ENCODE measurements at regions not wholly inside any gene's neighbourhood (a gene's known extent, or its start where the extent isn't known, plus 50 kb on each side); places are given as distances from the start of the nearest gene placed in this dataset.

DNA sequence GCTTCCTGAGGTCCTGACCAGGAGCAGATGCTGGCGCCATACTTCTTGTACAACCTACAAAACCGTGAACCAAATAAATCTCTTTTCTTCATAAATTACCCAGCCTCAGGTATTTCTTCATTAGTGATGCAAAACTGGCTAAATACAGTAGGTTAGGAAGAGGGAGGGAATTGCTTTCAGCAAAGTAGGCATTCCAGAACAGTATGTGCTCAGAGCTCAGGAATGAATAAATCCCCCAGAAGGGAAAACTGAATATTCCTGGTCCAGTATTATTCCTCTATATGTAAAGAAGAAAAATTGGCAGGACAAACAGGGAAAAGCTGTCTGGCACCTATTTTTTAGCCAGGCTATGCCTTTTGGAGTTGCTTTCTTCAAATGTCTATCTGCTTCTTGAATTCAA is 577.1 kb downstream of the PSAT1 start:
- H3K4me3 ChIP-seq (ENCODE audit: low read depth, low read length) = no peak overlapping the region
- no peak for DNase-seq (ENCODE audit: low read depth)
- TF ChIP-seq, protein P1, sequence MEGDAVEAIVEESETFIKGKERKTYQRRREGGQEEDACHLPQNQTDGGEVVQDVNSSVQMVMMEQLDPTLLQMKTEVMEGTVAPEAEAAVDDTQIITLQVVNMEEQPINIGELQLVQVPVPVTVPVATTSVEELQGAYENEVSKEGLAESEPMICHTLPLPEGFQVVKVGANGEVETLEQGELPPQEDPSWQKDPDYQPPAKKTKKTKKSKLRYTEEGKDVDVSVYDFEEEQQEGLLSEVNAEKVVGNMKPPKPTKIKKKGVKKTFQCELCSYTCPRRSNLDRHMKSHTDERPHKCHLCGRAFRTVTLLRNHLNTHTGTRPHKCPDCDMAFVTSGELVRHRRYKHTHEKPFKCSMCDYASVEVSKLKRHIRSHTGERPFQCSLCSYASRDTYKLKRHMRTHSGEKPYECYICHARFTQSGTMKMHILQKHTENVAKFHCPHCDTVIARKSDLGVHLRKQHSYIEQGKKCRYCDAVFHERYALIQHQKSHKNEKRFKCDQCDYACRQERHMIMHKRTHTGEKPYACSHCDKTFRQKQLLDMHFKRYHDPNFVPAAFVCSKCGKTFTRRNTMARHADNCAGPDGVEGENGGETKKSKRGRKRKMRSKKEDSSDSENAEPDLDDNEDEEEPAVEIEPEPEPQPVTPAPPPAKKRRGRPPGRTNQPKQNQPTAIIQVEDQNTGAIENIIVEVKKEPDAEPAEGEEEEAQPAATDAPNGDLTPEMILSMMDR (conservative IDR thresholded peaks at IDR 0.05; ENCODE audit: low read depth, low read length) = no peak

DNA sequence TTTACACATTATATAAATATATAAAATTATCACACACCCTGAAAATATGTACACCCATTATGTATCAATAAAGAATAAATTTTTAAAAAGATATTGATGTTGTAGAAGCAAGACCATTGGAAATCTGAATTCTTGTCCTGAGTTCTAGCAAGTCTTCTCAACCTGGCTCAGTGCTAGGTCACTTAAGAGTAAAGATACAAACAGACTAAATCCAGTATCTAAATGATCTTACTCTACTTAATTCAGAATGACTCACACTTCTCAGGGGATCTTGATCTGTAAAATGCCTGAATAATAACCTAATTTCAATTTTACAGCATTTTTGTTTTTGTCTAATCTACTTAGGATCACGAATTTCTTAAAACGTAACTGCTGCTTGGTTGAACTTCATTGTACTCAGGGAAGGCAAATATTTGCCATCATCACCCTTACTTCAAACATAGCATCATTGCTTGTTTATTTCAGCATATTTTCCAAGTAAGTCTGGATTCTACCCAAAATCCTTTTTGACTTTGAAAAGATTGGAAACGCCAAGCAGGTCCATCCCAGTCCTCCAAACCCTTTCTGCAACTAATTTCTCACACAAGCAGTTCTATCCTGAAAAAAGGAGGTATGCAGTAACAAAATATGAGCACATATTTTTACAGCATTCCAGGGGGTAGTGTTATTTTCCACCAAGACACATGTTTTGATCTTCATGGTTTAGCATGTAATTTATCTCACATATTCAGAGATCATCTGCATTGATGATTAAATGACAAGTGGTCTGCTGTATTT is 582.6 kb downstream of the PSAT1 start:
- TF ChIP-seq, protein P1 (conservative IDR thresholded peaks at IDR 0.05; ENCODE audit: low read depth, low read length) = no peak
- DNase-seq (ENCODE audit: low read depth) = no peak
- H3K4me3 ChIP-seq (ENCODE audit: low read depth, low read length) = no peak overlapping the region

DNA sequence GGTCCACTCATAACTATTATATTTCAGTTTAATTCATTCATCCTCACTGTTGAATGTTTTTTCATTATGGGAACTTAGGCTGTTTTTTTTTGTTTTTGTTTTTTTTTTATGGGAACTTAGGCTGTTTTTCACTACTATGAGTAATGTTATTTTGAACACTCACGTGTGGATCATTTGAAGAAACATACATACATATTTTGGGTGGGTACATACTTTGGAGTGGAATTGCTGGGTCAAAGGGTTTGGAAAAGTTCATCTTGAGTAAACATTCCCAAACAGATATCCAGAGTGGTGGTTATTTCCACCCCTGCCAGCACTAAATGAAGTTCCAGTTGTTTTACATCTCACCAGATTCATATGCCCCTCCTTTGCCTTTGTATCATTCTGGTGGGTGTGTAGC is 584.4 kb downstream of the PSAT1 start:
- TF ChIP-seq, protein P1 (conservative IDR thresholded peaks at IDR 0.05; ENCODE audit: low read depth, low read length) = no peak
- no peak for DNase-seq (ENCODE audit: low read depth)
- no peak overlapping the region for H3K4me3 ChIP-seq (ENCODE audit: low read depth, low read length)

DNA sequence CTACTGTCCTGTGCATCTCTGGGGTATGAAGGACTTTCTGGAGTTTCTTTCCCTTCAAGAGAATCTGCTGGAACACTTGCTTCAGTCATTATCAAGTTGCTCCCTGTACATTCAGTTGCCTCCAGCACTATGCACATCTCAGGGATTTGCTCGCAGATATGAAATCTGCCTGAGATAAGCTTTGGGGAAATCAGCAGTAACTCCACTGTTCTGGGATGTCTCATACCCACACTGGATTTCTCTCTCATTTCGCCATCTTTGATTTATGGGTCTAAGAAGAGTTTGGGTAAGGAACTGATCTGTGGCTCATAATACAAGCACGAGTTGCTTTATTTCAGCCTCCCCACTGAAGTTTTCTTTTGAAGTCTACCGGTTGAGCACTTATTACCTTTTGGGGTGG is 585.6 kb downstream of the PSAT1 start:
- TF ChIP-seq, protein P1 (conservative IDR thresholded peaks at IDR 0.05; ENCODE audit: low read depth, low read length) = no peak

DNA sequence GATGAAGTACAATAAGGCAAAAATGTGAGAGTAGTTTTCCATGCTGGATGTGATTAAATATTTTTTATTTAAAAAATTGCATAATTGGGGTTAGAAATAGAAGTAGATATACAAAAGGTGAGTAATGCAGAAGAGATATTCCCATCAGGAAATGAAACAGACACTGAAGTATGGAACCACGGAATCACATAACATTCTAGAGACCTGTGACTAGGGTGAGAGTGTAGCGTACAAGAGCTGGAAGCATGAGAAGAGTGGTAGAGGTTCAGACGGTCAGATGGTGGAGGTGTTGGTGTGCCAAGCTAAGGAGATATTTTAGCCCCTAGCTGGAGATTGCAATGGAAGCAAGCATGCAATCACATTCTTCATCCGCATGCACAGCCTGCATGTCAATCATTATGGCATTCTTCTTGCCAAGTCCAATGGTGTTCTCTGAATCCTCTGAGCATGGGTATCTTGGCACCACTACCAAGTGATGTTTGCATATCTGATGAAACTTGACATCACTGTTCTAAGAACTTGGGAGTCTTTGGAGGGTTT is 587.8 kb downstream of the PSAT1 start:
- no peak for DNase-seq (ENCODE audit: low read depth)
- H3K4me3 ChIP-seq (ENCODE audit: low read depth, low read length) = no peak overlapping the region
- TF ChIP-seq, protein P1 (conservative IDR thresholded peaks at IDR 0.05; ENCODE audit: low read depth, low read length) = no peak

More for the DNA sequence above, 585.6 kb downstream of the PSAT1 start:
- H3K4me3 ChIP-seq (ENCODE audit: low read depth, low read length) = no peak overlapping the region
- DNase-seq (ENCODE audit: low read depth) = no peak

DNA sequence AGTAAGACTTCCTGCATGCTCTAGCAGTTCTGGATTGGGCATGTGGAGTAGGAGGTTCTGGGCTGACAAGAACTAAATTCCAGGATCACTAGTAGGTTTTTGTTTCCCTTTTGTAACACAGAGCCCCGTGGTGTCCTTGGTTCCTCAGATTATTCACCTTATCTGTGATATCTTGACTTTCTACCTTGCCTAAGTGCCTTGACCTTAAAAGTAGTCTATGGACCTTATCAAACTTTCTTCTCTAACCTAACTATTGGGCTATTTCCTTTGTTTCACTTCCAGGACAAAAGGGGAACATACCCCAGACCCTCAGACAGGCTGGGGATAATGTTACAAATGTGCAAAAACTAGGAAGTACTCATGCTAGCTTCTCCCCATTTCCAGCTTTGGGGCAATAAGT is 595.3 kb downstream of the PSAT1 start:
- DNase-seq (ENCODE audit: low read depth) = no peak
- TF ChIP-seq, protein P1 (conservative IDR thresholded peaks at IDR 0.05; ENCODE audit: low read depth, low read length) = no peak
- H3K4me3 ChIP-seq (ENCODE audit: low read depth, low read length) = no peak overlapping the region

DNA sequence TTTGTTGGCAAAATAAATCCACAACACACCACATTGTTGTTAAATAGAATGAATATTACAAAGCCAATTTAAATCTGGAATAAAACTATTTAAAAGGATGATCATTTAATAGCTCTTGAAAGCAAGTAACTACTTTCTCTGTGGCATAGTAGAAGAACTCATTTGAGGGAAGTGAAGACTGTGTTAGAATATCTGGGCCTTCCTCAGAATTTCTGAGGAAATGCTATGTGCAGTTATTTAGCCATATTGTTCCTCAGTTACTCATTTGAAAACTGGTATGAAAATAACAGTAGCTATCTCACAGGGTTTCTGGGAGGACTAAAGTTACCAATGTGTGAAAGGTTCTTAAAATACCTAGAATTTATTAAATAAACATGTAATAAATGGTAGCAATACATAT is 595.8 kb downstream of the PSAT1 start:
- DNase-seq (ENCODE audit: low read depth) = no peak
- H3K4me3 ChIP-seq (ENCODE audit: low read depth, low read length) = no peak overlapping the region
- TF ChIP-seq, protein P1 (conservative IDR thresholded peaks at IDR 0.05; ENCODE audit: low read depth, low read length) = no peak
